Thoracic aorta (tissue), 2 donors: ENCODE measurements at regions not wholly inside any gene's neighbourhood (a gene's known extent, or its start where the extent isn't known, plus 50 kb on each side); places are given as distances from the start of the nearest gene placed in this dataset.

Experiments
- ATAC-seq: fragments of 150-250 bp; one replicate; pipeline ENCODE4 v1.8.0; 2017; ENCODE audit warnings: low read depth; ENCODE audit not compliant: insufficient number of reproducible peaks, low FRiP score
- DNase-seq: peaks from one replicate; pipeline ENCODE4 v3.0.0-alpha.2; 2020; ENCODE audit warnings: low spot score
- H3K27ac ChIP-seq, 2 donors: fragments of 200-600 bp; sonication (generic); 1 replicate in 1 of 2; 2 replicates in 1 of 2; pipeline ENCODE4 v1.5.1; 2016; ENCODE audit warnings: mild to moderate bottlenecking in 2 of 2, moderate library complexity in 2 of 2
- H3K27me3 ChIP-seq: fragments of 200-600 bp; sonication (generic); replicated peaks from 2 replicates; pipeline ENCODE4 v1.6.0; 2016; ENCODE audit warnings: mild to moderate bottlenecking; ENCODE audit not compliant: insufficient read depth
- H3K36me3 ChIP-seq: fragments of 200-600 bp; sonication (generic); one replicate; pipeline ENCODE4 v1.5.1; 2016
- H3K4me1 ChIP-seq, 2 donors: fragments of 200-600 bp; sonication (generic); 1 replicate in 1 of 2; 2 replicates in 1 of 2; pipeline versions ENCODE4 v1.5.1 to v1.6.0; 2016; ENCODE audit warnings: low read depth in 2 of 2, mild to moderate bottlenecking in 1 of 2; ENCODE audit not compliant: control insufficient read depth in 1 of 2
- H3K4me3 ChIP-seq: fragments of 200-600 bp; sonication (generic); 2 replicates; pipeline ENCODE4 v1.5.1; 2016; ENCODE audit warnings: mild to moderate bottlenecking
- H3K9me3 ChIP-seq: fragments of 200-600 bp; sonication (generic); 2 replicates; pipeline ENCODE4 v1.5.1; 2016
- TF ChIP-seq, protein P1 (sequence below): fragments of 200-600 bp; sonication (generic); IDR thresholded peaks from one replicate; pipeline ENCODE4 v1.5.1; 2019; ENCODE audit warnings: antibody characterized with exemption

DNA sequence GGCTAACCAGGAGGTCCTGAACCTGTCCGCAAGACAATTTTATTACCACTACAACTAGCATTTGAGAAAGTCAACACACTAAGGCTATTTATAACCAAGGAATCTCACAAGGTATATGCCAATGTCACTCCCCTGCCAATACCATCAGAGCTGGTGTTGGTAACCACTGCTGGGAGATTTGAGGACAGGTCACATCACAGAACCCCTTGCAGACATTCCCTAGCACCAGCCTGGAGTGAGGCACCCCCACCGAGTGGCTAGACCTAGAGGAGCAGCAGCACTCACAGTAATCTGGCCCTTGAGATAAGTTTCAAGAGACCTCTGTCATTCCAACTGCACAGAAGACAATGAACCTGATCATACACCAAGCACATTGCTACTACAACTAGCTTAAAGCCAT lies 483.2 kb downstream of the MMUT start:
- DNase-seq: no peak
- Histone ChIP-seq H3K4me1 (no peaks in the 10 kb centered on the region), H3K27me3 (no peaks in the 10 kb centered on the region), H3K36me3 (no peaks in the 10 kb centered on the region), H3K27ac (no peak overlapping the region), H3K9me3 (no peaks in the 10 kb centered on the region), H3K4me3 (no peak overlapping the region)
- TF ChIP-seq, protein P1, sequence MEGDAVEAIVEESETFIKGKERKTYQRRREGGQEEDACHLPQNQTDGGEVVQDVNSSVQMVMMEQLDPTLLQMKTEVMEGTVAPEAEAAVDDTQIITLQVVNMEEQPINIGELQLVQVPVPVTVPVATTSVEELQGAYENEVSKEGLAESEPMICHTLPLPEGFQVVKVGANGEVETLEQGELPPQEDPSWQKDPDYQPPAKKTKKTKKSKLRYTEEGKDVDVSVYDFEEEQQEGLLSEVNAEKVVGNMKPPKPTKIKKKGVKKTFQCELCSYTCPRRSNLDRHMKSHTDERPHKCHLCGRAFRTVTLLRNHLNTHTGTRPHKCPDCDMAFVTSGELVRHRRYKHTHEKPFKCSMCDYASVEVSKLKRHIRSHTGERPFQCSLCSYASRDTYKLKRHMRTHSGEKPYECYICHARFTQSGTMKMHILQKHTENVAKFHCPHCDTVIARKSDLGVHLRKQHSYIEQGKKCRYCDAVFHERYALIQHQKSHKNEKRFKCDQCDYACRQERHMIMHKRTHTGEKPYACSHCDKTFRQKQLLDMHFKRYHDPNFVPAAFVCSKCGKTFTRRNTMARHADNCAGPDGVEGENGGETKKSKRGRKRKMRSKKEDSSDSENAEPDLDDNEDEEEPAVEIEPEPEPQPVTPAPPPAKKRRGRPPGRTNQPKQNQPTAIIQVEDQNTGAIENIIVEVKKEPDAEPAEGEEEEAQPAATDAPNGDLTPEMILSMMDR: no peak
- ATAC-seq: no peak

DNA sequence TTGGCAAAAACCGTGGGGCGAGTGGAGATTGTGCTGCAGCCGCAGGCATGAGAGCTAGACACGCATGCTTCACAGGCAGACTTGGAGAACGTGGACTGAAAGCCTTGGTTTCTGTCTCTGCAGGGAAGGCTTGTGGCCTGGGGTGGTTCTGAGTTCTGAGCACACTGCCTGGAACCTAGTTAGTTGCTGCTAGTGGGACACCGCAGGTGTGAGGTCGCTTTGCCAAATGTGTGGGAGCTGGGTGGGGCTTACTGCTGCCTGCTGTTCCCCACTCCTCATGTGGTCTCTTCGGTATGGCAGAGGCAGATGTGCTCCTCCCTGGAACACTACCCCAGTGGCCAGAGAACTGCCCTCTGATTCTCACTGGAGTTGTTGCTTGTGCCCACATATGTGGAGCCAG lies 484.0 kb downstream of the MMUT start:
- Histone ChIP-seq H3K27ac (no peak overlapping the region), H3K4me1 (no peaks in the 10 kb centered on the region), H3K4me3 (no peak overlapping the region), H3K9me3 (no peaks in the 10 kb centered on the region), H3K36me3 (no peaks in the 10 kb centered on the region), H3K27me3 (no peaks in the 10 kb centered on the region)
- ATAC-seq: no peak
- no peak for DNase-seq
- TF ChIP-seq, protein P1: no peak

DNA sequence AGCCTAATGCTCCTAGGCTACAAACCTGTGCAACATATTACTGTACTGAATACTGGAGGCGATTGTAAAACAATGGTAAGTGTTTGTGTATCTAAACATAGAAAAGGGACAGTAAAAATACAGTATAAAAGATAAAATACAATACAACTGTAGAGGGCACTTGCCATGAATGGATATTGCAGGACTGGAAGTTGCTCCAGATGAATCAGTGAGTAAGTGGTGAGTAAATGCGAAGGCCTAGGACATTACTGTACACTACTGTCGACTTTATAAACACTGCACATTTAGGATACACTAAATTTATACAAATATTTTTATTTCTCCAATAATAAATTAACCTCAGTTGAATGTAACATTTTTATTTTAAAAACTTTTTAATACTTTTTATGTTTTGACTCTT lies 485.0 kb downstream of the MMUT start:
- Histone ChIP-seq H3K4me3 (no peak overlapping the region), H3K36me3 (no peaks in the 10 kb centered on the region), H3K9me3 (no peaks in the 10 kb centered on the region), H3K27me3 (no peaks in the 10 kb centered on the region), H3K27ac (no peak overlapping the region), H3K4me1 (no peaks in the 10 kb centered on the region)
- no peak for ATAC-seq
- no peak for DNase-seq
- TF ChIP-seq, protein P1: no peak

DNA sequence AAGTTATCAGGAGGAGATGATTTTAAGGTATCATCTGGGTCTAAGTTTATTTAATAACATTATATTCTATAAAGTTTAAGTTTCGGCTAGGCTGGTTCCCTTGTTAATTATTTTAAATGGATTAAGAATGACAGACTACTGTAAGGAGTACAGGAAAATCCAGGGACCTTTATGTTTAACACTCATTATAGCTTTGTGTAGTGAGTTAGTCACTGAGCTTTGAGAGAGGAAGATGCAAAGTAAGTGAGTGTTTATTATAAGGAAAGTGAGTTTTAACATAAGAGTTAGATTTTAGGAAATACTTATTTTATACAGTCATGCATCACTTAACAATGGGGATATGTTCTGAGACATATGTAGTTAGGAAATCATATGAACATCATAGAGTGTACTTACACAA lies 485.5 kb downstream of the MMUT start:
- no peak for ATAC-seq
- TF ChIP-seq, protein P1: no peak
- no peaks in the 10 kb centered on the region for H3K4me1 ChIP-seq
- no peaks in the 10 kb centered on the region for H3K27me3 ChIP-seq
- no peak overlapping the region for H3K27ac ChIP-seq
- no peaks in the 10 kb centered on the region for H3K9me3 ChIP-seq
- H3K36me3 ChIP-seq: no peaks in the 10 kb centered on the region
- DNase-seq: no peak
- no peak overlapping the region for H3K4me3 ChIP-seq

DNA sequence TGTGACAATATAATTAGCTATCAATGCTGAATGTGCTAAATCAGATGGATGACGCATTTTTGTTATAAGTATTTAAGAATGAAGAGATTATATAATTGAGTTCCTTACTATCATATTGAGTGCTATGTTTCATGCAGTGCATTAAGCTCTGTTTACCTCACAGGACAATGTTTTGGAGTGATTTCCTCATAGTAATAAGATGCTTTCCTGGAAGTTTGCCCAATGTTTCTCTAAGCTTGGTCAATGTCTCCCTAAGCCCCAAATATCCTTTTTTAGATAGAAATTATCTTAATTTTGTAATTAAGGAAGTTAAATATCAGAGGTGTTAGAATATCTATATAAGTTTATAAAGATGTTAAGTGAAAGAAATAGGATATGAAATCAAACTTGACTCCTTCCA lies 489.6 kb downstream of the MMUT start:
- Histone ChIP-seq H3K27me3 (no peaks in the 10 kb centered on the region), H3K9me3 (no peaks in the 10 kb centered on the region), H3K36me3 (no peaks in the 10 kb centered on the region), H3K4me3 (no peak overlapping the region), H3K4me1 (no peaks in the 10 kb centered on the region), H3K27ac (no peak overlapping the region)
- no peak for ATAC-seq
- no peak for DNase-seq
- TF ChIP-seq, protein P1: no peak
